SU-DHL-6 (cell line): ENCODE measurements at regions not wholly inside any gene's neighbourhood (a gene's known extent, or its start where the extent isn't known, plus 50 kb on each side); places are given as distances from the start of the nearest gene placed in this dataset.

Experiments used
- CTCF ChIP-seq: fragments of 200-600 bp; sonication (generic); IDR thresholded peaks from one replicate; pipeline ENCODE4 v1.5.1; 2017; ENCODE audit warnings: antibody characterized with exemption, mild to moderate bottlenecking, low read length, moderate library complexity; ENCODE audit not compliant: insufficient read depth, poor library complexity, severe bottlenecking
- EZH2phosphoT487 ChIP-seq: fragments of 200-600 bp; sonication (generic), shearing (Covaris generic); conservative IDR thresholded peaks from 2 replicates; pipeline ENCODE4 v1.6.1; 2018; ENCODE audit warnings: mild to moderate bottlenecking, antibody characterized with exemption, low read length, moderate library complexity, mixed read lengths

- TF ChIP-seq CTCF (no peak), EZH2phosphoT487 (no peak)
These were observed 1230.2 kb upstream of the ADGRL3 start for GRCh38 chr4:59969909-59970308.
